ENCODE measurements at regions not wholly inside any gene's neighbourhood (a gene's known extent, or its start where the extent isn't known, plus 50 kb on each side); places are given as distances from the start of the nearest gene placed in this dataset.

DNA sequence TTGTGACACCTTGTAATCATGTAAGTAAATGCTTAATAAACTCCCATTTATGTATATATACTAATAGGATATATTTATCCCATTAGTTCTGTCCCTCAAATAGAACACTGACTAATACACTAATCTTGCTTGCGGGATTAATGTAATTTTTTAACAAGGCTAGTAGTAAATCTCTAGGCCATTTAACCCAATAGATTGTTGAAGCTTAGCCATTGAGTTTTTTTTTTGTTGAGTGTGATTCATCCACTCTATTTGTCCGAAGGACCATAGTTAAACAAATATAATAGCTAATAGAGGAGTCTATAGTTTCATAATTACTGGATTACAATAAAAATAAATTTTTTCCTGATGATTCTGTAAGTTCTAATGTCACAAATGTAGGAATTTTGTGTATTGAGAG is 474.4 kb downstream of the CDH9 start:
- Histone ChIP-seq H3K9ac (ENCODE audit: insufficient read length, low read depth) (no peak overlapping the region), H3K4me3 (ENCODE audit: insufficient read length, low read depth) (no peak overlapping the region), H3K27me3 (ENCODE audit: insufficient read depth, insufficient read length) (no peaks in the 10 kb centered on the region), H3K4me1 (ENCODE audit: insufficient read depth, insufficient read length) (no peaks in the 10 kb centered on the region), H3K36me3 (ENCODE audit: insufficient read depth, insufficient read length, low read length) (no peaks in the 10 kb centered on the region), H3K9me3 (ENCODE audit: insufficient read depth, low read length) (no peaks in the 10 kb centered on the region)
- TF ChIP-seq ZNF274 (IDR thresholded peaks at IDR 0.05; ENCODE audit: low read depth, low read length) (no peak), YY1 (IDR thresholded peaks at IDR 0.05; ENCODE audit: insufficient read depth, insufficient read length) (no peak), SUZ12 (IDR thresholded peaks at IDR 0.05; ENCODE audit: extremely low read depth, insufficient read depth, insufficient read length) (no peak)
- DNase-seq (ENCODE audit: low read depth, low spot score): no peak

DNA sequence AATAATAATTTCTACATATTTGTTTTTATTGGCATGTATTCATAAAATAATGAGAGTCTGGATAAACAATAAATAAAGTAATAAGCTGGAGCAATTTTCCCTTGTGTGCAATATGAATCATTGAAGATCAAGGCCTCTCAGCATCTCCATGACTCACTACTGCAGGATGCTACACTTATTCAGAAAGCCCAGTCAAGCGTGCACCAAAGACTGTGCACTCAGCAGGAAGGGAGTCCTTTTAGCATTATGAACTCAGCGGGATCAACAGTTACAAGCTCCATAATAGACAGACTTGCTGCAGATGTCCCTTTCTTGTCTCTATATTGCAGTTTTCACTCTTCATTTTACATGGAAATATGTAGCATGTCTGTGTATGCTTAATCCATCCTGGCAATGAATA is 485.3 kb downstream of the CDH9 start:
- no peak overlapping the region for H3K9ac ChIP-seq (ENCODE audit: insufficient read length, low read depth)
- no peaks in the 10 kb centered on the region for H3K27me3 ChIP-seq (ENCODE audit: insufficient read depth, insufficient read length)
- H3K36me3 ChIP-seq (ENCODE audit: insufficient read depth, insufficient read length, low read length): no peaks in the 10 kb centered on the region
- H3K9me3 ChIP-seq (ENCODE audit: insufficient read depth, low read length): no peaks in the 10 kb centered on the region
- TF ChIP-seq SUZ12 (IDR thresholded peaks at IDR 0.05; ENCODE audit: extremely low read depth, insufficient read depth, insufficient read length): no peak
- TF ChIP-seq YY1 (IDR thresholded peaks at IDR 0.05; ENCODE audit: insufficient read depth, insufficient read length): no peak
- TF ChIP-seq ZNF274 (IDR thresholded peaks at IDR 0.05; ENCODE audit: low read depth, low read length): no peak
- DNase-seq (ENCODE audit: low read depth, low spot score): no peak
- no peak overlapping the region for H3K4me3 ChIP-seq (ENCODE audit: insufficient read length, low read depth)
- no peaks in the 10 kb centered on the region for H3K4me1 ChIP-seq (ENCODE audit: insufficient read depth, insufficient read length)

DNA sequence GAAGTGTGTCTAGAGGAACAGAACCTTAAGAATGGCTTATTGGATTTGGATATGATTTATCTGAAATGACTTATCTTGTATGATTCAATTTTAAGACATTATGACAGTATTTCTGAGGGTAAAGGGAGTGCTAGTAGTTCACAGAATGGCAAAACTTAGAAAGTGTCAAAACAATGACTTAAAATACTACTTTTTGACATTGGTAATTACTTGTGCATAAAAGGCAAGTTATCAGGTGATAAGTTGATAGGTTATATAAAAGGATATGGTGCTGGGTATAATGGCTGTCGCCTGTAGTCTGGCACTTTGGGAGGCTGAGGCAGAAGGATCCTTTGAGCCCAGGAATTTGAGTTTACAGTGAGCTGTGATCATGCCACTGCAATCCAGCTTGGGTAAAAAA is 494.4 kb downstream of the CDH9 start:
- no peaks in the 10 kb centered on the region for H3K4me1 ChIP-seq (ENCODE audit: insufficient read depth, insufficient read length)
- DNase-seq (ENCODE audit: low read depth, low spot score): no peak
- TF ChIP-seq SUZ12 (IDR thresholded peaks at IDR 0.05; ENCODE audit: extremely low read depth, insufficient read depth, insufficient read length): no peak
- TF ChIP-seq YY1 (IDR thresholded peaks at IDR 0.05; ENCODE audit: insufficient read depth, insufficient read length): no peak
- no peak for TF ChIP-seq ZNF274 (IDR thresholded peaks at IDR 0.05; ENCODE audit: low read depth, low read length)
- H3K9ac ChIP-seq (ENCODE audit: insufficient read length, low read depth): no peak overlapping the region
- no peak overlapping the region for H3K4me3 ChIP-seq (ENCODE audit: insufficient read length, low read depth)
- no peaks in the 10 kb centered on the region for H3K36me3 ChIP-seq (ENCODE audit: insufficient read depth, insufficient read length, low read length)
- no peaks in the 10 kb centered on the region for H3K27me3 ChIP-seq (ENCODE audit: insufficient read depth, insufficient read length)
- H3K9me3 ChIP-seq (ENCODE audit: insufficient read depth, low read length): peaks cover 14% of the 10 kb centered on the region; the same call in 1 of the 2 replicates

- TF ChIP-seq ZNF274 (IDR thresholded peaks at IDR 0.05; ENCODE audit: low read depth, low read length) (no peak), SUZ12 (IDR thresholded peaks at IDR 0.05; ENCODE audit: extremely low read depth, insufficient read depth, insufficient read length) (no peak), YY1 (IDR thresholded peaks at IDR 0.05; ENCODE audit: insufficient read depth, insufficient read length) (no peak)
- H3K4me1 ChIP-seq (ENCODE audit: insufficient read depth, insufficient read length): no peaks in the 10 kb centered on the region
- peaks cover 9% of the 10 kb centered on the region; the same call in 1 of the 2 replicates for H3K9me3 ChIP-seq (ENCODE audit: insufficient read depth, low read length)
- H3K36me3 ChIP-seq (ENCODE audit: insufficient read depth, insufficient read length, low read length): no peaks in the 10 kb centered on the region
- H3K4me3 ChIP-seq (ENCODE audit: insufficient read length, low read depth): no peak overlapping the region
- no peaks in the 10 kb centered on the region for H3K27me3 ChIP-seq (ENCODE audit: insufficient read depth, insufficient read length)
- DNase-seq (ENCODE audit: low read depth, low spot score): no peak
- H3K9ac ChIP-seq (ENCODE audit: insufficient read length, low read depth): no peak overlapping the region
Measured at GRCh38 chr5:26538226-26538625, 500.2 kb downstream of the CDH9 start.

DNA sequence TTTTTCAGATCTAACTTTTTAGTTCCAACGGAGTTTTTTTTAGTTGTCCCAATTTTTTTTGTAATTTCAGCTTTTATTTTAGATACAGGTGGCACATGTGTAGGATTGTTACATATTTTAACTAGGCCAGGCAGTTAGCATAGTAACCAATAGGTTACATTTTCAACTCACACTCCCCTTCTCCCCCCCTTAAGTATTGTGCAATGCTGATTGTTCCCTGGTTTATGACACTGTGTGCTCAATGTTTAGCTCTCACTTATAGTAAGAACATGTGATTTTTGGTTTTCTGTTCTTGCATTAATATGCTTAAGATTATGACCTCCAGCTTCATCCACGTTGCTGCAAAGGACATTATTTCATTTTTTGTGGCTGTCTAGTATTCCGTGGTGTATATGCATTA is 503.2 kb downstream of the CDH9 start:
- Histone ChIP-seq H3K4me3 (ENCODE audit: insufficient read length, low read depth) (no peak overlapping the region), H3K9ac (ENCODE audit: insufficient read length, low read depth) (no peak overlapping the region), H3K36me3 (ENCODE audit: insufficient read depth, insufficient read length, low read length) (no peaks in the 10 kb centered on the region), H3K4me1 (ENCODE audit: insufficient read depth, insufficient read length) (no peaks in the 10 kb centered on the region), H3K27me3 (ENCODE audit: insufficient read depth, insufficient read length) (no peaks in the 10 kb centered on the region), H3K9me3 (ENCODE audit: insufficient read depth, low read length) (no peaks in the 10 kb centered on the region)
- no peak for DNase-seq (ENCODE audit: low read depth, low spot score)
- TF ChIP-seq ZNF274 (IDR thresholded peaks at IDR 0.05; ENCODE audit: low read depth, low read length) (no peak), SUZ12 (IDR thresholded peaks at IDR 0.05; ENCODE audit: extremely low read depth, insufficient read depth, insufficient read length) (no peak)

GRCh38 chr5:26530305-26530704 is 508.1 kb downstream of the CDH9 start:
- H3K27me3 ChIP-seq (ENCODE audit: insufficient read depth, insufficient read length): no peaks in the 10 kb centered on the region
- no peak for DNase-seq (ENCODE audit: low read depth, low spot score)
- TF ChIP-seq ZNF274 (IDR thresholded peaks at IDR 0.05; ENCODE audit: low read depth, low read length) (no peak), YY1 (IDR thresholded peaks at IDR 0.05; ENCODE audit: insufficient read depth, insufficient read length) (no peak), SUZ12 (IDR thresholded peaks at IDR 0.05; ENCODE audit: extremely low read depth, insufficient read depth, insufficient read length) (no peak)
- no peaks in the 10 kb centered on the region for H3K9me3 ChIP-seq (ENCODE audit: insufficient read depth, low read length)
- H3K36me3 ChIP-seq (ENCODE audit: insufficient read depth, insufficient read length, low read length): no peaks in the 10 kb centered on the region
- H3K9ac ChIP-seq (ENCODE audit: insufficient read length, low read depth): no peak overlapping the region
- no peak overlapping the region for H3K4me3 ChIP-seq (ENCODE audit: insufficient read length, low read depth)
- no peaks in the 10 kb centered on the region for H3K4me1 ChIP-seq (ENCODE audit: insufficient read depth, insufficient read length)

DNA sequence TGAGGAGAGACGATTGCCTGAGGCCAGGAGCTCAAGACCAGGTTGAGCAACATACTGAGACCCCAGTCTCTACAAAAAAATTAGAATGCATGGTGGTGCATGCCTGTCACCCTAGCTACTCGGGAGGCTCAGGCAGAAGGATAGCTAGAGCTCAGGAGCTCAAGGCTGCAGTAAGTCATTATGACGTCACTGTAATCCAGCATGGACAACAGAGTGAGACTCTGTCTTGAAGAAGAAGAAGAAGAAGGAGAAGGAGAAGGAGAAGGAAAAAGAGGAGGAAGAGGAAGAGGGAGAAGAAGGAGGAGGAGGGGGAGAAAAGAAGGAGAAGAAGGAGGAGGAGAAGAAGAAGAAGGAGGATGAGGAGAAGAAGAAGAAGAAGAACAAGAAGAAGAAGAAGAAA is 519.1 kb downstream of the CDH9 start:
- H3K9ac ChIP-seq (ENCODE audit: insufficient read length, low read depth): no peak overlapping the region
- H3K27me3 ChIP-seq (ENCODE audit: insufficient read depth, insufficient read length): no peaks in the 10 kb centered on the region
- H3K9me3 ChIP-seq (ENCODE audit: insufficient read depth, low read length): no peaks in the 10 kb centered on the region
- H3K36me3 ChIP-seq (ENCODE audit: insufficient read depth, insufficient read length, low read length): no peaks in the 10 kb centered on the region
- no peaks in the 10 kb centered on the region for H3K4me1 ChIP-seq (ENCODE audit: insufficient read depth, insufficient read length)
- no peak overlapping the region for H3K4me3 ChIP-seq (ENCODE audit: insufficient read length, low read depth)
- DNase-seq (ENCODE audit: low read depth, low spot score): no peak
- TF ChIP-seq ZNF274 (IDR thresholded peaks at IDR 0.05; ENCODE audit: low read depth, low read length) (no peak), SUZ12 (IDR thresholded peaks at IDR 0.05; ENCODE audit: extremely low read depth, insufficient read depth, insufficient read length) (no peak), YY1 (IDR thresholded peaks at IDR 0.05; ENCODE audit: insufficient read depth, insufficient read length) (no peak)

DNA sequence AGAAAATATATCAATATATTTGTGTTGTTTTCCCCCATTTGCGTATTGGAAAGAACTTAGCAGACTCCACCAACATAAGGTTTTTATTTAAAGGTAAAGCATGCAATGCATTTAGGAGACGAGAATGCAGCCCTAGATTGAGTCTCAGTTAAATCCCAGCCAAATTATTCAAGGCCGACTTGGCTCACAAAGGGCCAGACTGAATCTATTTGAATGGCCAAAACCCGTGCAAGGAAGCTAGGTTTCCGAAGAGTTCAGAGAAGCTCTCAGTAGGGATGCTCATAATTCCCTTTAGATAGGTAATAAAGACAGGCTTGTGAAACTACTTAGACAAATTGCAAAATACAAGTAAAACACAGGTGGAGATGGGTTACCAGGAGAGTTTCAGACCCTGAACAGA is 520.3 kb downstream of the CDH9 start:
- H3K4me1 ChIP-seq (ENCODE audit: insufficient read depth, insufficient read length): no peaks in the 10 kb centered on the region
- no peak overlapping the region for H3K4me3 ChIP-seq (ENCODE audit: insufficient read length, low read depth)
- H3K9ac ChIP-seq (ENCODE audit: insufficient read length, low read depth): no peak overlapping the region
- H3K36me3 ChIP-seq (ENCODE audit: insufficient read depth, insufficient read length, low read length): no peaks in the 10 kb centered on the region
- no peaks in the 10 kb centered on the region for H3K27me3 ChIP-seq (ENCODE audit: insufficient read depth, insufficient read length)
- no peaks in the 10 kb centered on the region for H3K9me3 ChIP-seq (ENCODE audit: insufficient read depth, low read length)
- no peak for DNase-seq (ENCODE audit: low read depth, low spot score)
- TF ChIP-seq SUZ12 (IDR thresholded peaks at IDR 0.05; ENCODE audit: extremely low read depth, insufficient read depth, insufficient read length) (no peak), YY1 (IDR thresholded peaks at IDR 0.05; ENCODE audit: insufficient read depth, insufficient read length) (no peak), ZNF274 (IDR thresholded peaks at IDR 0.05; ENCODE audit: low read depth, low read length) (no peak)

All from NT2/D1 (cell line).